ENCODE measurements at regions not wholly inside any gene's neighbourhood (a gene's known extent, or its start where the extent isn't known, plus 50 kb on each side); places are given as distances from the start of the nearest gene placed in this dataset.

- Mint-ChIP-seq H3K27me3 (ENCODE audit: unreplicated experiment) (peaks cover 3% of the 10 kb centered on the region), H3K36me3 (ENCODE audit: unreplicated experiment) (no peaks in the 10 kb centered on the region), H3K27ac (ENCODE audit: unreplicated experiment) (no peak overlapping the region), H3K4me1 (ENCODE audit: low read depth, unreplicated experiment) (peaks cover 20% of the 10 kb centered on the region), H3K4me3 (ENCODE audit: unreplicated experiment) (no peak overlapping the region), H3K9me3 (ENCODE audit: unreplicated experiment) (no peaks in the 10 kb centered on the region)
- TF ChIP-seq, protein P1, sequence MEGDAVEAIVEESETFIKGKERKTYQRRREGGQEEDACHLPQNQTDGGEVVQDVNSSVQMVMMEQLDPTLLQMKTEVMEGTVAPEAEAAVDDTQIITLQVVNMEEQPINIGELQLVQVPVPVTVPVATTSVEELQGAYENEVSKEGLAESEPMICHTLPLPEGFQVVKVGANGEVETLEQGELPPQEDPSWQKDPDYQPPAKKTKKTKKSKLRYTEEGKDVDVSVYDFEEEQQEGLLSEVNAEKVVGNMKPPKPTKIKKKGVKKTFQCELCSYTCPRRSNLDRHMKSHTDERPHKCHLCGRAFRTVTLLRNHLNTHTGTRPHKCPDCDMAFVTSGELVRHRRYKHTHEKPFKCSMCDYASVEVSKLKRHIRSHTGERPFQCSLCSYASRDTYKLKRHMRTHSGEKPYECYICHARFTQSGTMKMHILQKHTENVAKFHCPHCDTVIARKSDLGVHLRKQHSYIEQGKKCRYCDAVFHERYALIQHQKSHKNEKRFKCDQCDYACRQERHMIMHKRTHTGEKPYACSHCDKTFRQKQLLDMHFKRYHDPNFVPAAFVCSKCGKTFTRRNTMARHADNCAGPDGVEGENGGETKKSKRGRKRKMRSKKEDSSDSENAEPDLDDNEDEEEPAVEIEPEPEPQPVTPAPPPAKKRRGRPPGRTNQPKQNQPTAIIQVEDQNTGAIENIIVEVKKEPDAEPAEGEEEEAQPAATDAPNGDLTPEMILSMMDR (IDR thresholded peaks at IDR 0.05; ENCODE audit: partially characterized antibody, unreplicated experiment): no peak
- no peak for DNase-seq
Observed at GRCh38 chr5:88384886-88385285, 116.2 kb upstream of the TMEM161B start.

GRCh38 chr5:88380332-88380731, 111.7 kb upstream of the TMEM161B start:
- Mint-ChIP-seq H3K4me1 (ENCODE audit: low read depth, unreplicated experiment) (no peaks in the 10 kb centered on the region), H3K4me3 (ENCODE audit: unreplicated experiment) (no peak overlapping the region), H3K9me3 (ENCODE audit: unreplicated experiment) (peaks cover 1% of the 10 kb centered on the region), H3K36me3 (ENCODE audit: unreplicated experiment) (no peaks in the 10 kb centered on the region), H3K27me3 (ENCODE audit: unreplicated experiment) (no peaks in the 10 kb centered on the region), H3K27ac (ENCODE audit: unreplicated experiment) (no peak overlapping the region)
- TF ChIP-seq, protein P1 (IDR thresholded peaks at IDR 0.05; ENCODE audit: partially characterized antibody, unreplicated experiment): no peak
- no peak for DNase-seq

GRCh38 chr5:88377705-88378656, 109.3 kb upstream of the TMEM161B start:
- H3K4me3 Mint-ChIP-seq (ENCODE audit: unreplicated experiment): no peak overlapping the region
- no peaks in the 10 kb centered on the region for H3K27me3 Mint-ChIP-seq (ENCODE audit: unreplicated experiment)
- no peaks in the 10 kb centered on the region for H3K4me1 Mint-ChIP-seq (ENCODE audit: low read depth, unreplicated experiment)
- no peak overlapping the region for H3K27ac Mint-ChIP-seq (ENCODE audit: unreplicated experiment)
- DNase-seq: no peak
- peaks cover 1% of the 10 kb centered on the region for H3K9me3 Mint-ChIP-seq (ENCODE audit: unreplicated experiment)
- no peaks in the 10 kb centered on the region for H3K36me3 Mint-ChIP-seq (ENCODE audit: unreplicated experiment)
- TF ChIP-seq, protein P1 (IDR thresholded peaks at IDR 0.05; ENCODE audit: partially characterized antibody, unreplicated experiment): no peak

DNA sequence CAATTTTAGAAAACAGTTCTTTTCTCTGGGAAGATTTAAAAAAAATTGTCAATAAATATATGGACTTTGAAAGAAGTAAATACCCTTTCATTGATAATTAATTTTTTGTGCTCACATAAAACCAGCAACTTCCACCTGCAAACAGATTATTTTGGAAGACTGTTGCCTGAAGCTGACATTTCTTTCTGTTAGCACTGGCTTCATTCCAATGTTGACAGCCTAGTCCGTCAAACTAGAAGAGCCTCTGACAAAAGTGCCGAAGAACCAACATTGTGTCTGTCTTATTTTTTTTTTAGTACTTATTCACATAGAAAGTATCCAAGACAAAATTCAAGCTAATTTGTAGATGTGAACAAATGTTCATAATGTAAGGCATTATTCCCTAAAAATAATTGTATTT, 108.6 kb upstream of the TMEM161B start:
- no peak for DNase-seq
- Mint-ChIP-seq H3K36me3 (ENCODE audit: unreplicated experiment) (no peaks in the 10 kb centered on the region), H3K4me3 (ENCODE audit: unreplicated experiment) (no peak overlapping the region), H3K9me3 (ENCODE audit: unreplicated experiment) (peaks cover 1% of the 10 kb centered on the region), H3K4me1 (ENCODE audit: low read depth, unreplicated experiment) (no peaks in the 10 kb centered on the region), H3K27ac (ENCODE audit: unreplicated experiment) (no peak overlapping the region), H3K27me3 (ENCODE audit: unreplicated experiment) (no peaks in the 10 kb centered on the region)
- TF ChIP-seq, protein P1 (IDR thresholded peaks at IDR 0.05; ENCODE audit: partially characterized antibody, unreplicated experiment): no peak

GRCh38 chr5:88376728-88377127, 108.1 kb upstream of the TMEM161B start:
- Mint-ChIP-seq H3K4me1 (ENCODE audit: low read depth, unreplicated experiment) (no peaks in the 10 kb centered on the region), H3K4me3 (ENCODE audit: unreplicated experiment) (no peak overlapping the region), H3K27me3 (ENCODE audit: unreplicated experiment) (no peaks in the 10 kb centered on the region), H3K9me3 (ENCODE audit: unreplicated experiment) (peaks cover 1% of the 10 kb centered on the region), H3K27ac (ENCODE audit: unreplicated experiment) (no peak overlapping the region), H3K36me3 (ENCODE audit: unreplicated experiment) (no peaks in the 10 kb centered on the region)
- no peak for DNase-seq
- TF ChIP-seq, protein P1 (IDR thresholded peaks at IDR 0.05; ENCODE audit: partially characterized antibody, unreplicated experiment): no peak
